GM23248 (cell line): ENCODE measurements at regions not wholly inside any gene's neighbourhood (a gene's known extent, or its start where the extent isn't known, plus 50 kb on each side); places are given as distances from the start of the nearest gene placed in this dataset.

Source experiments
- EZH2 ChIP-seq: fragments of 200-600 bp; sonication (generic); IDR thresholded peaks from 2 replicates; pipeline ENCODE4 v1.6.1; 2018; ENCODE audit warnings: antibody characterized with exemption, mild to moderate bottlenecking; ENCODE audit not compliant: insufficient read depth, poor library complexity, severe bottlenecking
- EZH2phosphoT487 ChIP-seq: fragments of 200-600 bp; sonication (generic); IDR thresholded peaks from 2 replicates; pipeline ENCODE4 v1.6.1; 2018; ENCODE audit warnings: antibody characterized with exemption, moderate library complexity, mild to moderate bottlenecking, low read depth; ENCODE audit not compliant: insufficient read depth

GRCh38 chr1:198967566-198967965 is 328.7 kb downstream of the PTPRC start:
- no peak for TF ChIP-seq EZH2
- no peak for TF ChIP-seq EZH2phosphoT487
